Hepatic stellate cell (primary cell): ENCODE measurements at regions not wholly inside any gene's neighbourhood (a gene's known extent, or its start where the extent isn't known, plus 50 kb on each side); places are given as distances from the start of the nearest gene placed in this dataset.

Source experiments
- DNase-seq: peaks from one replicate; pipeline ENCODE4 v3.0.0; 2011; ENCODE audit warnings: low spot score

DNA sequence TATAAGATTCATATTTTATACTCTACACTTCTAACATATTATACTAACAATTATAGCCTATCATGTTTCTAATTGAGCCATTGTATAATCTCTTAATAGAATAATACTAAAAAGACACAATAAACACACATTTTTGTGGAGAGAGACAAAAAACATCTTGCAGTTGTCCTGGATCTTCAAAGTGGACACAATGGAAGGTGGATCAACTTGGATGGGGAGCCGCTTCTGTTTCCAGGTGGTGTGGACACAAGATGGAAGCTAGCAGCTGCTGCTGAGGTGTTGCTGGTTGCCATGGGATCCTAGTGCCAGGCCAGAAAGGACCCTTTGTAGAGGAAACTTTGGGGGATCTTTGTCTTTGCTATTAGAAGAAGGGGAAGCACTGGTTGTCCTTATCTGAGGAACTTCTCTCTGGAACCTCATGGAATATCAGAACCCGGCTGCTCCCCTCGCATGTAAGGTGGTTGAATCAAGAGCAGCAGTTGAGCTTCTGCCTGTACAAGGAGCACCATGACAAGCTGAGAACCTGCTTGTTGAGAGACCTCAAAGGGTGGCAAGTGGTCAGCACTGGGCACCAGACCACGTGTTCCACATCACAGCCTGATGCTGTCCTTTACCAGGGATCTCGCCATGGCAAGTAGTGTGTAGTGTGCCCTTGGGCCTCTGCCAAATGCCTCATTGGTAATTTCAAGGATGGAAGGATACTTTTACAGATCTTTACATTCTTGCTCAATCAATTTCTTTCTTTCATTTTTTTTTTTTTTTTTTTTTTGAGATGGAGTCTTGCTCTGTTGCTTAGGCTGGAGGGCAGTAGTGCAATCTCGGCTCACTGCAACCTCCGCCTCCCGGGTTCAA lies 232.2 kb downstream of the MYCN start:
- DNase-seq = no peak

DNA sequence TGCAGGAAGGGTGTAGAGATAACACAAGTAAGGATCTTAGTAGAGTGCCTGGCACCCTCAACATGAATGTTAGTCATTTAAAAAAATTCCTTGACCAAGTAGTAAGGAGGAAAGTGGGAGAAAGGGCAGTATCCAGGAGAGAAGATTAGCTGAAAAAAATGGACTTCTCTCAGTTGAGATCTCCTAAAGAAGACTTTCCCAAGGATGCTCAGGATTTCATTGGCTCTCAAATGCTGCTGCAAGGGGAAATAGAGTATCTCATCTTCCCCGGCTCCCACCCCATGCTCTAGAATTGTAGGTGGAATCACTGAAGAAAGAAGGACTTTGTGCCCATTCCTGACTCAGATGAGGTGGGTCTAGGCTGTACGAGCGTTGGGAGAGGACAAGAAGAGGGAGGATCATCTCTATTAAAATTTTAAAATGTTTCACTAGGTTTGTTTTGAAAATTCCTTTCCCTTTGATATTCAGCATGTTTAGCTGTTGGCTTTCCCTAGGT lies 231.1 kb downstream of the MYCN start:
- no peak for DNase-seq

DNA sequence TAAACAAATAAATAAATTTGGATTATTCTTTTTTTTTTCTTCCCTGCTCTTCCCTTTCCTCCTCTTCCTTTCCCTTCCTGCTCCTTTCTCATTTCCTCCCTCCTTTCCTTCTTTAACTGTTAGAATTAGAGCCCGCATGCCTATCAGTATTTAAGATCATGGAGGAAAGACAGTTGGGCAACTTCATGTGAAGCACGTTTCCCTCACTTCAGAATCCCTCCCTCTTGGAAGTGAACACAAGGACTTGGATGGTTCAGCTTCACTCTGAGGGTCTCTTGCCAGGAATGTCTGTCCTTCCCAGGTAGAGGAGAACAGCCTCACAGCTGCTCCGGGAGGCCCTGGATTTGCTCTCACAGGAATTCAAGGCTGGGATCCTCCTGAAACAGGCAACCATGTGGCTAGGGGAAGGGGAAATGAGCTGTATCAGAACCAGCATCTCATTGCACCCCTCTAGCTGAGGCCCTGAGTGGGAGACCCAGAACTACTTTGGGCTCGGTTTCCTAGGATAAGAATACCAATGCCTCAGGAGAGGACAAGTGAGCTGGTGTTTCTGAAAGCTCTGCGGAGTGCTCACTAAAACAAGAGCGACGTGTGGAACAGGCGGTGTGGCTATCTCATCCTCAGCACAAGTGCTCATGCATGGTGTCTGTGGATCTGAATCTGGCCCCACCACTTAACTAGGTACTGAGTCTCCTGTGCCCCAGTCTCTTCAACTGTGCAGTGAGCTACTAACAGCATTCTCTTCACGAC lies 230.5 kb downstream of the MYCN start:
- DNase-seq = no peak

DNA sequence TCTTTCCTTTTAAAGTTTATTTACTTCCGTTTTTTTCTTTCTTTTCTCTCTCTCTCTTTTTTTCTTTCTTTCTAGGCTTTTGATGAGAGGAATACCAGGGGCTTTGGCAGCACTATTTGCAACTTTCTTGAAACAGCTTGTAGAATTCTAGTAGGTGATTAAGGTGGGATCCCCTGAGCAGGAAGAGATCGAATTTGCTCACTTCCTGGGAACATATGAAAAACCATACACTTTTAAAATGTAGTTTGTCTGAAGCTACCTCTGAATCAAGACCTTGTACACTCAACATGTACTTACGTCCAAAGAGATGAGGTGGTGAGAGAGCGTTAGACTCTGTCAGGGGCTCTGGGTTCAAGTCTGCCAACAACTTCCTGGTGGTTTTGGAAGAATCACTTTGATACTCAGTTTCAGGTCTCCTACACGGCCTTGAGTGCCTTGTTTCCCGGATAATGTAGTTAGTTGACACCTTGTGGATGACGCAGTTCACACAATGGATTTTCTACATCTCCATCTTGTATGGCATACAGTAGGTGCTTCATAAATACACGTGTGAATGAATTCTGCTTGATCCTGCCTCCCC lies 229.1 kb downstream of the MYCN start:
- no peak for DNase-seq

DNA sequence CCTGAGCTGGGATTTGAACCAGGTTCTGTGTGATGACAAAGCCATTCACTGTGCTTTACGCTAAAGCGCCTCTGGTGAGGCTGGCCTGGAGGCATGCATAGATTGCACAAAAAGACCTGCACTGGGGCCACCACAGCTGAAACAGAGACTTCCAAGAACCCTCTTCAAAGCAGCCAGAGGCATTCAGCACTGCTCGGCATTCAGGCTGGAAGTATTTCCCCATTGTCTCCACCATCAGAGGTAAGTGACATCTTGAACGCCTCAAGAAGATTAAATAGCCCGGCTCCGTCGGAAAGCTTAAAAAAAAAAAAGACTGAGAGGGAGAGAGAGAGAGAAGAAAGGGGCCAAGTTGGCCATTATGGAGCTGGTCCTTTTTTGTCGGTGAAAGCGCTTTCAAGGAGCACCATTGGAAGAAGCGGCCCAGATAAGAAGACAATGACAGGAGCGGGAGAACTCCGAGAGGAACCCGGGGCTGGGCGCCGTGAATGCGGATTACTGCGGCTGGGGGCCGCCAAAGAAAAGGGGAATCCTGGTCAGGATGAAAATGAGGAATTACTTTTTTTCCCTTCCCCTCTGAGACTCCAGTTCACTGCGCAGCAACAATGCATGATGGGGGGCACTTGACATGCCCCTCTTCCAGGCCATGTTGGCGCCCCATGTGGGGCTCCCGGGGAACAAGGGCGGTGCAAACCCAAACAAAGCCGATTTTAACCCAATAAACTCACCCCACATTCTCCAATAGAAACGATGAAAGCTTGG lies 228.3 kb downstream of the MYCN start:
- no peak for DNase-seq

DNA sequence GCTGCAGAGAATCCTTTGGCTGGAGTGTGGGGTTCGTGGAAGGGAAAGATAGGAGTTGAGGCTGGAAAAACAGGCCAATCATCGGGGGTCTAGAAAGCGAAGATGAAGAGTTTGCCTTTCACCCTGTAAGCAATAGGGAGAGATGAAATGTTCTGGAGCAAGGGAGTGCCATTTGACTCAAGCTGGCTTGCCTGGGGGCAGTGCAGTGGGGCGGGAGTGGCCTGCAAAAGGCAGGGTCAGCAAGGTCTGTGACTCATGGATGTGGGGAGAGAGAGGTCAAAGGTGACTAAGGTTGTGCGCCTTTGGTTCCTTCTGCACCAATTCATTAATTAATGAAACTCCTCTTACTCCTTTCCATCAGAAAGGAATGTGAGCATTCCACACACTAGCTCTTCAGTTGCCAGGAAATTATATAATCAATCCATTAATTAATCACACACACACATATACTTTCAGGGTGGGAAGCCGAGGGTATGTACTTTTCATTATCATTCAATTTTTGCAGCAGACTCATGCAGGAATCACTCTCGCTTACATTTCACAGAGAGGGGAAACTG lies 227.6 kb downstream of the MYCN start:
- DNase-seq = no peak

DNA sequence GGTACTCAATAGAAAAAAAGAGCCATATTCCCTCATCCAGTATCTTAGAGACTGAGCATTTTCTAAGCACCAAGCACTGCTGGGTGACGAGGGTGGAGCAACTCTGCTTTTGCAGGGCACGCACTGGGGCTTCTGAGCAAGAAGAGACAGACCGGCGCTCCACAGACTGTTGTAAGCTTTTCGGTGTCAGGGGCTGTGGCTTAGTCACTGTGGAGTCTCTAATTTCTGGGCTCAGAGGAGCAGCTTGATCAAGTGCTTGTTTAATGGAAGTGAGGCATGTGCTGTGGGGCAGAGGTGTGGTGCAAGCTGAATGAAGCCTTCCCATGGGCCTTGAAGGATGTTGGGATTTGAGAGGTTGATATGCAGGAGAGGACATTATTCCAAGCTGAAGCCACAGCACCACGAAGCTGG lies 227.1 kb downstream of the MYCN start:
- DNase-seq = no peak

DNA sequence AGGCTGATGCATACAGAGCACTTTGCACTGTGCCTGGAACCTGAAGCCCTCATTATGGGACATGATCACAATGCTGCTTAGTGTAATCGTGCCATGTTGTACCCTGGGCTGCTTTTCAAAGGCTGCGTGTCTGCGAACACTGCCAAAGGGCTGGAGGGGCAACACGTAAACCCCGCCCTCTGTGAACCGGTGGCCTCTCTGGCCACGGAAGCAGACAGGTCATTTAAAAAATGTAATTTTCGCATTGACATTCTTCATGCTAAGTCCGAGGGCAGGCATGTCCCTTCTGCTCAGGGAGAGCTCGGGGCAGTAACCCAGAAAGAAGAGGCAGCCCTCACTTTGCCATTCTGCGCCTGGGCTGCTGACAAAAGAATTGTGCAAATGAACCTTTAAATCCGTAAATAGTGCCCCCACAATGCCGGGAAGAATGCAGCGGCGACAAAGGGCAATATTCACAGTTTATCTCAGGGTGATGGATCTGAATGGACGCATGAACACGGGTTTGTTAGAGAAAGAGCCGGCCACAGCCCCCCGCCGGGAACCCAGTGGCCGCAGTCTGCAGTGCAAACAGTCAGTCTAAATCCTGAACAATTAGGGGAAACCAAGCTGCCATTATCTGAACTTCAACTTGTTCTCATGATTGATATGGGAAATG lies 226.1 kb downstream of the MYCN start:
- DNase-seq = no peak

DNA sequence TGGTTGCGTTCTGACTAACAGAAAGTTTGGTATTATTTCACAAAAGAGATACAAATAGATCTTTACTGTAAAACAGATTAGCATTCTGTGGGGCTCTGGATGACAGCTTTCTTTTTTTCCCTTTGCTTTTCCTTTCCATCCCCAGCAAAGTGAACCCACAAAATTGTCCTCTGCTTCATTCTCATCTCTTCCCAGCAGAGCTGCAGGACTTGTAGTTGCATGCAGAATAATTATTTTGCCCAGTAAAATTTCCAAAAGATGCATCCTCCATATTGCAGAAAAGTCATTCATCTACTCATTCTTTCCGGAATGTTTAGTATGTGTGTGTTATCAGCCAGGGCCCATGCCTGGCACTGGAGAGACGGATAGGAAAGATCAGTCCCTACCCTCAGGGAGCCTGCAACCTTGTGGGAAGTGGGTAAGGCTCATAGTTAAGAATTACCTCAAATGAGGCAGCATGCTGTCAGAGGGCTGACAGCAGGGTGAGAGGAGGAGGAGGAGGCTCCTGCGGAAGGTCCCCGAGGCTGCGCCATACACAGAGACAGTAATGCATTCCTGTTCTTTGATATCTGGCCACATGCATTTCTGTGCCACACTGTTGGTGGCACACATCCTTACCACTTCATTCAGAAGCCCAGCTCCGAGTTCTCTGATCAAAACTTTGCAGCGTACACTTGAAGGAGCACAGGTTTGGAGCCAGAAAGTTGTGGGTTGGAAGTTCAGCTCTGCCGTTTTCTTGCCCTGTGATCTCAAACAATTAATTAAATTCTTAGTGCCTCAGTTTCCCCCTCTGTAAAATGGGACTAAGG lies 225.4 kb downstream of the MYCN start:
- DNase-seq = no peak

DNA sequence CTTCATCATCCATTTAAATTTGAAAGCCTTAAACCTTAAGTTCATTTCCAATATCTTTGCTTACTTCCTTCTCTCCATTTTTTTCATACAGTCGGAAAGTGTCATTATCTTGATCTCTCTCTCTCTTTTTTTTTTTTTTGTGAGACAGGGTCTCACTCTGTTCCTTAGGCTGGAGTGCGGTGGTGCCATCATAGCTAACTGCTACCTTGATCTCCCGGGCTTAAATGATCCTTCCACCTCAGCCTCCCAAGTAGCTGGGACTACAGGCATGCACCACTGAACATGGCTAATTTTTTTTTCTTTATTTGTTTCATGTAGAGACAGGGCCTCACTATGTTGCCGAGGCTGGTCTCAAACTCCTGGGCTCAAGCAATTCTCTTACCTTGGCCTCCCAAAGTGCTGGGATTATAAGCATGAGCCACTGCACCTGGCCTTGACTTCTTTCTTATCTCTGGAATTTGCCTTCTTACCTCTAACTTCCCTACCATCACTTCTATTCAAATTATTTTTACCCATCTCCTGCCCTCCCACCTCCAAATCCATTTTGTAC lies 222.2 kb downstream of the MYCN start:
- DNase-seq = no peak

DNA sequence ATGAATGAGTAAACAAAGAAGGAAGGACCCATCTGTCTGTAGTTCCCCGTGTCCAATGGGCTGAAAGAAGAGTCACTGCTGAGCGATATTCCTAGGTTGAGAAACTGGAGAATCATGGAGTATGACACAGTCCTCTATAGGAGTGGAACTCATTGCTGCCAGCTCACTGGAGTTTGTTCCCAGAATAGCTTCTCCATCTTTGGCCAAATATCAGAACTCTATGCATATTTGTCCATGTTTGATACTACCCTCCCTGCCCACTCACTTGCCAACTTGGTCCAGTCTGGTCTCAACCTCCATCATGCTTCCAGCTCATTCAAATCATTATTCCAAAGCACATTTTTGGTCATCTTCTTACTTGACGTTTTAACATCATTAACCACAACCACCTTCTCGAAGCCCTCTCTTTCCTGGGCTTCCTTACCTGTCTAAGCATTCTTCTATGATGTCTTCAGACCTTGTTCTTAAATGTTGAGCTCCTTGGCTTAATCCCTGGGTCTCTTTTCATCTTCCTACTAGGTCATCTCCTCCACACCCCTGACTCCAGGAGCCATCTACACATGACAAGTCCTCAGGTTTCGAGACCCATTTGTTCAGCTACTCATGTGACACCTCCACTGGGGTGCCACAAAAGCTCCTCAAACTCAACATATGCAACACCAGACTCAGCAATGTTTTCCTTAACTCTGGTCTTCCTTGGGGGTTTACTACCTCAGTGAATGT lies 221.6 kb downstream of the MYCN start:
- DNase-seq = no peak

DNA sequence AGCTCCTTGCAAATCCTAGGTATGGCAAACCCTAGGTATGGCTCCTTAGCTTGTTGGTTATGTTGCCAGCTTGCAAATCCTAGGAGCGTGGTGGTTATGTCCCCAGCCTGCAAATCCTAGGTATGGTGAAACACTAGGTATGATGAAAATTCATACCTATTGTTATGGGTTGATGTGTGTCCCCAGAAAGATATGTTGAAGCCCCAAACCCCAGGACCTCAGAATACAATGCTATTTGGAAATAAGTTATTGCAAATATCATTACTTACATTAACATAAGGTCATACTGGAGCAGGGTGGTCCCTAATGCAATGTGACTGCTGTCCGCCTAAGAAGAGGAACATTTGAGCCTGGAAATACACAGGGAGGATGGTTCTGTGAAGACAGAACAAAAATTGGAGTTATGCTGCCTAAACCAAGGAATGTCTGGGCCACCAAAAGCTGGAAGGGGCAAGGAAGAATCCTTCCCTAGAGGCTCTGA lies 220.8 kb downstream of the MYCN start:
- no peak for DNase-seq

DNA sequence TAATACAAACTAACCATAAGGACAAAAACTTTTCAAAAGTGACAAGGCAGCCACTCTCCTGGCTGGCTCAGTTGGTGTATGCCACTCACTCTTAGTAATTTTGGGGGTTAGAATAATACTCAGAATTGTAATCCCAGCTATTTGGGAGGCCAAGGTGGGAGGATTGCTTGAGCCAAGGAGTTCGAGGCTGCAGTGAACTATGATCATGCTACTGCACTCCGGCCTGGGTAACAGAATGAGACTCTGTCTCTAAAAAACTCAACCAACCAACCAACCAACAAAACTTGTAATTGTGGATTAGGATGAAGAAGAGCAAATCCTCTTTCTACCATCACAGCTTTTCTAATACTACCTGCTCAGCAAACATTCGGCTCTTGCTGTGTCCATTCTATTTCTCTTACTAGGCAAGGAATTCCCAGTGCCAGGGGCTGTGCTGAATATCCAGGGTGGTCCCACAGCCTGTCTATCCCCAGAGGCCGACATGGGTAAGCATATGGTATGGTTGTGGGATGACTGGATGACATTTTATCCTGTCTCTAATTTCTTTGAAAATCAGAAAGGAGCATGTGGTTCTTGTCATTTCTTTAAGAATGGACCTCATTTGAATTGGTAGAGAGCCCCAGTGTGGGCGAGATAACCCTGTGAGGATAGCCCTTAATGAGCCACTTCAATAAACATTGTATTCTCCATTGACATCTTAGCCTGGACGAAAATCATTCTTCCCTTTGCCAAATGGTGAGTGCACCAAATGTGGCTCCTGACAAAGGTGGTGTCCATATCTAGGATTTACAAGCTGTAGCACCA lies 220.1 kb downstream of the MYCN start:
- DNase-seq = no peak

DNA sequence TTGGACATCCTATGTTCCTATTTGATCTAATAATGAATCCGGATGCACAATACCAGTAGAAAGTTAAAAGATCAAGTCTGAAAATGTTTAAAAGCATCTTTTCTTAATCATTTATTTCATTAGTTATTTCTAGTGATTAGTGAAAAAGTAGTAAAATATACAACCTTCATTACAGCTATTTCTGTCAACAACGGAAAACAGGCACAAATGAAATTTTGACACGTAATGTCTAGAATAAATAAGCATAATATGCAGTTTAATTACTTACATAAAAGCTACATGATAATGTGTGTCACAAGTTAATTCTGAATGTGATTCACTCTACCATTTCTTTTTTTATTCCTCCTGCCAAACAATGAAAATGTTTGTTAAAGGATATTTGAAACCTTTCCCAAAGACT lies 216.1 kb downstream of the MYCN start:
- DNase-seq = no peak

DNA sequence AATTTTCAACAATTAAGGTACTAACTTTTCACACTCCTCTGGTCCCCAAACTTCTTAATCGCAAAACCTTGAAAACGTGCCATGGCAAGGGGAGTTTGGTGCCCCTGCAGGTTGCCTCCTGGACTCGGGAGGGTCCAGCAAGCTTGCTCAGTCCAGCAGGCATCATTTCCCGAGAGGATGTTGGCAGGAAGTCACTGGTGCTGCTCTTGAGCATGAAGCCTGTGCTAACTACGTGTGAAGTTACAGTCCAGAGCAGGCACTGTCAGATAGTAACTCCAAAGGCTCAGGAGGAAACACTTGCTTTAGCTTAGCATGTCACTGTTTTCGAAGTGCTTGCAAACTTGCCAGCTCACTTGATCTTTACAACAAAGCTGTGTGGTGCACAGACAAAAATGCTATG lies 215.4 kb downstream of the MYCN start:
- no peak for DNase-seq

DNA sequence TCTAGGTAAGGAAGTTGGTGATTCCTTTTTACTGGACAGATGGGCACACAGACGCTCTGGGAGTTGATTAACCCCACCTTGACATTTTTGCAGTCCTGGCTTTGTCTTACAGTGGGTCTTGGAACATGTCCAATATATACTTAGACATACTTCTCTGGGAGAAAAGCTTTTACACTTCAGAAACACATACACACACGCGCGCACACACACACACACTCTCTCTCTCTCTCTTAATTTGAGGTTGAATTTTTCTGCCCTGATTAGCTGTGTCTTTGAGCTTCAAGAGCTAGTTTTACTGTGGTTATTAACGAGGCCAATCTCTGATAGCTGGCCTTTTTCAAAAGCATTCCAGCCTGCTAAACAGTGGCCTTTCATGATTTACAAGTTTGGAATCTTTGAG lies 215.0 kb downstream of the MYCN start:
- DNase-seq = no peak

DNA sequence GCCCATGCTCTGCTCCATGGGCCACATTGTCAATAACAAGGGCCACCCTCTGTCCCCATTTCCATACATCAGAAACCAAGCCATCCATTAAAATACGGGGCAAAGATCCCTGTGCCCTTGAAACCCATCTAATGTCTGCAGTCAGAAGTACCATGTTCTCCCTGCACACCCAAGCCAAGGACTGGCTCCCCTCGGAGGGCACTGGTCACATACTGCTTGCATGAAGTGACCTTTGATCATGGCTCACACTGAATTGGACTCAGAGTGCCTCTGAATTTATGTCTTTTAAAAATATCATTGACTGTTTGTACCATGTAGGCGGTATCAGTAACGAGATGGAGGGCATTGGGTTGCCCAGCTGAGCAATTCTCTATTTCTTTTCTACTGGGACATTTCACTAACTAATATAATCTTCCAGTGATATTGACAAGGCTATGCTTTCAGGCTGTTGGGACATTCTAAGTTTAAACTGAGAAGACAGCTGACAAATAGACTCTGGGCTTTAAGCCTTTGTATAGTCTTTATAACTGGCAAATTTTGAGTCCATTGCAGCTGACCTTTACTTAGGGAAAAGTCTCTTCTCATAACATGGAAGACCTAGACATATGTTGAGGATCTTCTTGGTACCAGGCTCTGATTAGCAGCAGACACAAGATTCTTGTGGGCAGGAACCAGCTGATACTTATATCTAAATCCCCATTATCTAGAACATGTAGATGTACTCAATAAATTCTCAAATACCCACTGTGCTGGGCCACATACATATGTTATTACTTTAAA lies 214.3 kb downstream of the MYCN start:
- DNase-seq = no peak

DNA sequence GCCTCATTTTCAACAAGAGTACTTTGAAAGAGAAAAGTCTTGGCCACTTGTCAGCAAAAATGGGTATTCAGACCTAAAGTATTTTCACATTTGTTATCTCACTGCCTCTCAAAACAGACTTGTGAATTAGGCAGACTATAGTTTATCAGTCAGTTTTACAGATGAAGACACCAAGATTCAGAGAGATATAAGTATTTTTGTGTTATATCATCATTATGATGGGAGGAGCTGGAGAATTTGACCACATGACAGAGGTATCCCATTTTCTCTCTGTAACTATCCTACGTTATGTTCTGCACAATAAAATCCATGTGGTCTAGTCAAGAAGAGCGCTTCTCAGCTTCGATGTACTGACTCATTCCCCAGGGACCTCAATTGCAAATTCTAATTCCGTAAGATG lies 213.7 kb downstream of the MYCN start:
- no peak for DNase-seq
